Neural crest cell (in vitro differentiated cells): ENCODE measurements at regions not wholly inside any gene's neighbourhood (a gene's known extent, or its start where the extent isn't known, plus 50 kb on each side); places are given as distances from the start of the nearest gene placed in this dataset.

ENCODE experiments used
- DNase-seq: peaks from one replicate; pipeline ENCODE4 v3.0.0; 2021; ENCODE audit warnings: low read depth, mixed read lengths, low spot score
- H3K27ac Mint-ChIP-seq: one replicate; pipeline ENCODE4 v1.8.0; 2021; ENCODE audit warnings: mild to moderate bottlenecking, mixed read lengths; ENCODE audit not compliant: unreplicated experiment
- H3K27me3 Mint-ChIP-seq: 2 replicates; pipeline ENCODE4 v1.8.0; 2021; ENCODE audit warnings: low read depth, mild to moderate bottlenecking, mixed read lengths
- H3K36me3 Mint-ChIP-seq: 2 replicates; pipeline ENCODE4 v1.8.0; 2021; ENCODE audit warnings: low read depth, mild to moderate bottlenecking, mixed read lengths
- H3K4me1 Mint-ChIP-seq: 2 replicates; pipeline ENCODE4 v1.8.0; 2021; ENCODE audit warnings: mixed read lengths
- H3K4me3 Mint-ChIP-seq: one replicate; pipeline ENCODE4 v1.8.0; 2021; ENCODE audit warnings: mild to moderate bottlenecking, mixed read lengths
- H3K9me3 Mint-ChIP-seq: 2 replicates; pipeline ENCODE4 v1.8.0; 2021; ENCODE audit warnings: mixed read lengths
- TF ChIP-seq, protein P1 (sequence below): fragments of 200-600 bp; sonication (generic); conservative IDR thresholded peaks from 2 replicates; pipeline ENCODE4 v1.5.0; 2021; ENCODE audit warnings: antibody characterized with exemption, mild to moderate bottlenecking

DNA sequence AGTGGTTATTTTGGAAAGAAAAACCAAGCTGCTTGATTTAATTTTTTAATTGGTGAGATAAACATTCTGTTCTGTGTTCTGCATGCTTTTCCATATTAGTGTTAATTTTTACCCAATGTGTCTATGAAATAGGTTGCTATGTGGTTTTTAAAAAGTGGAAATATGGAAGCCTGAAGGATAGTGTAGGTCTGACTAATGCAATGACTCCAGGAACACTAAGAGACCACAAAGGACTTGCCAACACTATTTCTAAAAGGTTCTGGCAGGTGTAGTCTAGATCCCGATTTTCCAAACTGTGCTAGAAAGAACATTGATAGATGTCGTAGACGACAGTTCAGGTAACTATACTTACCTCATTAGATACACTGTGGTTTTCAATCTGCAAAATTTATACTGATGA lies 877.4 kb upstream of the GOT2 start:
- no peak overlapping the region for H3K27ac Mint-ChIP-seq
- TF ChIP-seq, protein P1, sequence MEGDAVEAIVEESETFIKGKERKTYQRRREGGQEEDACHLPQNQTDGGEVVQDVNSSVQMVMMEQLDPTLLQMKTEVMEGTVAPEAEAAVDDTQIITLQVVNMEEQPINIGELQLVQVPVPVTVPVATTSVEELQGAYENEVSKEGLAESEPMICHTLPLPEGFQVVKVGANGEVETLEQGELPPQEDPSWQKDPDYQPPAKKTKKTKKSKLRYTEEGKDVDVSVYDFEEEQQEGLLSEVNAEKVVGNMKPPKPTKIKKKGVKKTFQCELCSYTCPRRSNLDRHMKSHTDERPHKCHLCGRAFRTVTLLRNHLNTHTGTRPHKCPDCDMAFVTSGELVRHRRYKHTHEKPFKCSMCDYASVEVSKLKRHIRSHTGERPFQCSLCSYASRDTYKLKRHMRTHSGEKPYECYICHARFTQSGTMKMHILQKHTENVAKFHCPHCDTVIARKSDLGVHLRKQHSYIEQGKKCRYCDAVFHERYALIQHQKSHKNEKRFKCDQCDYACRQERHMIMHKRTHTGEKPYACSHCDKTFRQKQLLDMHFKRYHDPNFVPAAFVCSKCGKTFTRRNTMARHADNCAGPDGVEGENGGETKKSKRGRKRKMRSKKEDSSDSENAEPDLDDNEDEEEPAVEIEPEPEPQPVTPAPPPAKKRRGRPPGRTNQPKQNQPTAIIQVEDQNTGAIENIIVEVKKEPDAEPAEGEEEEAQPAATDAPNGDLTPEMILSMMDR: no peak
- no peaks in the 10 kb centered on the region for H3K36me3 Mint-ChIP-seq
- H3K9me3 Mint-ChIP-seq: no peaks in the 10 kb centered on the region
- no peak for DNase-seq
- peaks cover 41% of the 10 kb centered on the region for H3K4me1 Mint-ChIP-seq
- no peaks in the 10 kb centered on the region for H3K27me3 Mint-ChIP-seq
- H3K4me3 Mint-ChIP-seq: no peak overlapping the region

DNA sequence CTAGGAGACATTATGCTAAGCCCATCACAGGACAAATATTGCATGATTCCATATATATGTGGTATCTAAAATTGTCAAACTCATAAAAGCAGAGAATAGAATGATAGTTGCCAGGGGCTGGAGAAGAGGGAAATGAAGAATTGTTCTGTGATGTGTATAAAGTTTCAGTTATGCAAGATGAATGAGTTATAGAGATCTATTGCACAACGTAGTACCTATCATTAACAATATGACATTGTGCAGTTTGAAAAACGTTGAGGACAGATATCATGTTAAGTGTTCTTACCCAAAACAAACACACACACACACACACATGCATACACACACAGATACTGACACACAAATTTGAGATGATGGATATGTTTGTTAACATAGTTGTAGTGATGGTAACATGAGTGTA lies 871.6 kb upstream of the GOT2 start:
- no peak overlapping the region for H3K4me3 Mint-ChIP-seq
- H3K4me1 Mint-ChIP-seq: peaks cover 25% of the 10 kb centered on the region
- H3K27ac Mint-ChIP-seq: no peak overlapping the region
- no peak for DNase-seq
- H3K36me3 Mint-ChIP-seq: no peaks in the 10 kb centered on the region
- TF ChIP-seq, protein P1: no peak
- no peaks in the 10 kb centered on the region for H3K9me3 Mint-ChIP-seq
- no peaks in the 10 kb centered on the region for H3K27me3 Mint-ChIP-seq

DNA sequence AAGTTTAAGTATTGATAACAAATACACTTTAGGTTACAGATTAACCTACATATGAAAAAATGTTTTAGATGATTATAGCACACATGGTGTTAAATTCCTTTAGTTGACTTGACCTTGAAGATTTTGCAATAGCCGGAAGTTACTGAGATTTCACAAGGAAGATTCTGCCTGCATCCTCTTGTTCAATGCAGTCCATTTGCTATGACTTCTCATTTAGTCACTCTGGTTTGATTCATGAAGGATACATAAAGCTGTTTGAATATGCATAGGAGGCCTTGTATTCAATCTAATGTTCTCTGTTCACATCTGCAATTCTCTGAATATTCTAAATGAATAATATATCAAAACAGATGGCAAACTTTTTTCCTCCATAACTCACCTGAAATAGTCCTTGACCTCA lies 870.2 kb upstream of the GOT2 start:
- DNase-seq: no peak
- Mint-ChIP-seq H3K36me3 (no peaks in the 10 kb centered on the region), H3K9me3 (no peaks in the 10 kb centered on the region), H3K27me3 (no peaks in the 10 kb centered on the region), H3K4me3 (no peak overlapping the region), H3K4me1 (peaks cover 19% of the 10 kb centered on the region), H3K27ac (no peak overlapping the region)
- TF ChIP-seq, protein P1: no peak

DNA sequence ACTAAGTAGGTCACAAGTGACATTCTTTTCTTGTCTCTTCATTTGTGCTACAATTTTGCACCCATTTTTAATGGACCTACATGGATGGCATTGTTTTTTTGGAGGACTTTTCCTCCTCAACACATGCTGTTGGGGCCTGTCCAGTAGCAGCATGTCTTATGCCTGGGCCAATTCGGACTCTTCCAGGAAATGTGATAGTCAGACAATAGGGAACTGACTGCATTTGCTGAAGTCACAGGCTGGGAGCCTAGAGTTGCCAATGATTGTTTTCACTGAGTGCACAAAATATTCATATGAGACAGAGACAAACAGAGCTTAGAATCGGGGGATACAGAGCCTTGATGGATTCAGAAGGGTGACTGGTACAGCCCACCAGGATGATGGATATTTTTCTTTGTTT lies 867.3 kb upstream of the GOT2 start:
- H3K4me1 Mint-ChIP-seq: peaks cover 19% of the 10 kb centered on the region
- H3K27ac Mint-ChIP-seq: peak overlapping the region; percentile 93
- H3K36me3 Mint-ChIP-seq: no peaks in the 10 kb centered on the region
- H3K27me3 Mint-ChIP-seq: no peaks in the 10 kb centered on the region
- H3K9me3 Mint-ChIP-seq: no peaks in the 10 kb centered on the region
- no peak for DNase-seq
- TF ChIP-seq, protein P1: no peak
- H3K4me3 Mint-ChIP-seq: no peak overlapping the region

DNA sequence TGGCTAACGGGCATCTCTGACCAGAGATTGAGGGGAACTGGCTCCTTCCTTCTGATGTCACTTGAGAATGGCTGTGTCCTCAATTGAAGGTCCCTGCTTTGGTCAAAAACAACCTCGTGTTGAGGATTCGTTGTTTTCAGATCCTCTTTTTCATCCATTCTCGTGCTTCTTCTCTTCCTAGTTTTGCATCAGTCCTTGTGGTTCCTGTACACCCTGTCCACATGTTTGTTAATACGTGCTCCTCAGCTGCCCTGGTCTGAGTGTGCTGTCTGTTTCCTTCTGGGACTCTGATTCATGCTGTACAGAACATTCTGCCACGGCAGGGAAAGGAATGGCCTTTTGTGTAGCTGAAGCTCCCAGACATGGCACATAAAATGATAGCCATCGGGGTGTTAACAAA lies 863.2 kb upstream of the GOT2 start:
- Mint-ChIP-seq H3K27me3 (no peaks in the 10 kb centered on the region), H3K4me1 (peaks cover 8% of the 10 kb centered on the region), H3K27ac (no peak overlapping the region), H3K9me3 (no peaks in the 10 kb centered on the region), H3K4me3 (no peak overlapping the region), H3K36me3 (no peaks in the 10 kb centered on the region)
- TF ChIP-seq, protein P1: no peak
- DNase-seq: no peak

DNA sequence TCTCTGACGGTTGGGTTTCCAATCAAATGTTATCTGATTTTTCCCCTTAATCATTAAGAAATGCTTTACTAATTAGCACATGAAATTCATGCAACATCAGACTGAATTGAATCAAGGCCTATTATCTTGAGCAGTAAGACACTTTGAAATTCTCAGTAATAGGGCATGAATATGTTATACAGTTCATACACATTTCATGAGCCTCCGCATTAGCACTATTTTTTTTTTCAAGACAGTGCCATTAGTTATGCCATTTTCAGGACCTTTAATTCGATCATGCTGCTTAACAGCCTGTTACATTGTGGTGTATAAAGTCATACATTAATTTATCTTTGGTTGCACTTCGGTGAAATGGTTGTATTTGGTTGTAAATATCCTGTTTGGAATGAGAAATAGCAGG lies 862.6 kb upstream of the GOT2 start:
- Mint-ChIP-seq H3K27ac (no peak overlapping the region), H3K9me3 (no peaks in the 10 kb centered on the region), H3K27me3 (no peaks in the 10 kb centered on the region), H3K4me1 (peaks cover 7% of the 10 kb centered on the region), H3K4me3 (no peak overlapping the region), H3K36me3 (no peaks in the 10 kb centered on the region)
- TF ChIP-seq, protein P1: no peak
- DNase-seq: no peak
